ENCODE measurements at regions not wholly inside any gene's neighbourhood (a gene's known extent, or its start where the extent isn't known, plus 50 kb on each side); places are given as distances from the start of the nearest gene placed in this dataset.

DNA sequence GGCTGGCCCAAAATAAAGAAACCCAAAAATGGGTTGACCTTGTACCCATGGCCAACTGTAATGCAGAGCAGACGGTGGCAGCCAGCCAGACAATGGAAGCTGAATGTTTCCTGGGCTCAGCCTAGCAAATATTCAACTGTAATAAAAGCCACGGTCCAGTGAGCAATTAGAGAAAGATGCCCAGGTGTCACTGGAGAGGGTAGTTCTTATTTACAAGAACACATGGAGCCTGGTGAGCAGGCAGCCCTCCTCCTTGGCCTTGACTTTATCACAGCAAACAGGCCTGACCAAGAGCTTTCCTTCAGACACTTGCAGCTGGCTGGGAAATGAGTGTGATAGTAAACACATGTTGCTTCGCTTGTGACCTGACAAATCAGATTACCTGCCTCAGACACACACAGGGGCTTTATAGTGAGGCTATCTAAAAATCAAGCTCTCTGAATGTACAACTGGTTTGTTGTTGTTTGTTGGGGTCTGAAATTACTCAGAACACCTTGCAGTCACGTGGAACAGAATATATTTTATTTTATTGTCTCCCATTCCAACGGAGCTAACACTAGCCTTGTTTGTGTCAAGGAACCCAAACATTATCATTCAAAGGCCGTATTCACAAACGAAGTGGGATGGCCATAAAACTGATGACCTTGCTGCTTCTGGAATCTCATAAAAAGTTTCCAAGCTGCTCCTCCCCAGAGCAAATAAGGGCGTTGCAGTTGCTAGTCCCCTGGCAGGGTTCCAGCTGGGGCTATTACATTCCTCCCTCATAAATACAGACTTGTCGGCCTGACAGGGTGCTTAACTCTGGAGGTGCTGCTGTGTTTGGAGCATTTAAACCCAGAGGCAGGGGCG is 161.1 kb downstream of the BBOX1 start:
- TF ChIP-seq POLR2AphosphoS5 (IDR thresholded peaks at IDR 0.05; ENCODE audit: low read depth, low read length) (no peak), TAF1 (IDR thresholded peaks at IDR 0.05; ENCODE audit: low read depth, low read length) (no peak), POLR2A (IDR thresholded peaks at IDR 0.05; ENCODE audit: low read depth, low read length) (no peak), SPI1 (IDR thresholded peaks at IDR 0.05; ENCODE audit: low read depth, low read length) (no peak), POU2F2 (IDR thresholded peaks at IDR 0.05; ENCODE audit: low read depth, low read length) (no peak), PAX5 (IDR thresholded peaks at IDR 0.05; ENCODE audit: insufficient read depth, low read length, severe bottlenecking) (no peak)
- no peak for FAIRE-seq
- no peak for DNase-seq (ENCODE audit: insufficient read length, low spot score)

DNA sequence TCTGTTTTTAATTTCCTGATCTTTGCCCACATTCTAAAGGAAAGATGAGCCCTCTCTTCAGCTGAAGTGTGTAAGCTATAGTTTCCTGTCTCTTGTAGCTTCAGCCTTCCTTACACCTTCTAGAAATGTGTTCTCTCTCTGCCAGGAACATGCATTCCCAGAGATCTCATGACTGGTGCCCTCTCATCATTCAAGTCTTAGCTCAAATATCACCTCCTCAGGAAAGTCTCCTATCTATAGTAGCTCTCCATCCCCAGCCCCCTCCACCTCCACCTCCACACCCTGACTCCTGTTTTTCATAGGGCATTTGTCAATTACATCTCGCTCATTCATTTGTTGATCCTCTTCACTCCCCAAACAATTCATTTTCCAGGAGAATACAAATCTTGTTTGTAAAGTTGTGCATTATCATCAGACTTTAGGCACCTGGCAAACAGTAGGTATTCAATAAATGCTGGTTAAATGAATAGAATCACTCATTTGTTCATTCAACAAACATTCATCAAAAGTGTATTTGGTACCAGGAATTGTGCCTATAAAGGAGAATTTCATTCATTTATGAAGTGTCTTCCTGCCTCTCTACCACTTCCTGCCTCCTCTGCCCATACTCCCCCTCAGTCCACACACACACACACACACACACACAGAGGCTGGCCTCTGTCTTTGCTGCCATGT is 160.3 kb downstream of the BBOX1 start:
- FAIRE-seq (no peak), DNase-seq (ENCODE audit: insufficient read length, low spot score) (no peak)
- no peak for TF ChIP-seq POLR2A (IDR thresholded peaks at IDR 0.05; ENCODE audit: low read depth, low read length)
- no peak for TF ChIP-seq SPI1 (IDR thresholded peaks at IDR 0.05; ENCODE audit: low read depth, low read length)
- no peak for TF ChIP-seq POU2F2 (IDR thresholded peaks at IDR 0.05; ENCODE audit: low read depth, low read length)
- no peak for TF ChIP-seq TAF1 (IDR thresholded peaks at IDR 0.05; ENCODE audit: low read depth, low read length)
- no peak for TF ChIP-seq POLR2AphosphoS5 (IDR thresholded peaks at IDR 0.05; ENCODE audit: low read depth, low read length)
- no peak for TF ChIP-seq PAX5 (IDR thresholded peaks at IDR 0.05; ENCODE audit: insufficient read depth, low read length, severe bottlenecking)

GRCh38 chr11:27196203-27196897 is 155.7 kb downstream of the BBOX1 start:
- DNase-seq (ENCODE audit: insufficient read length, low spot score) (no peak), FAIRE-seq (no peak)
- no peak for TF ChIP-seq POLR2A (IDR thresholded peaks at IDR 0.05; ENCODE audit: low read depth, low read length)
- TF ChIP-seq POLR2AphosphoS5 (IDR thresholded peaks at IDR 0.05; ENCODE audit: low read depth, low read length): no peak
- TF ChIP-seq SPI1 (IDR thresholded peaks at IDR 0.05; ENCODE audit: low read depth, low read length): no peak
- no peak for TF ChIP-seq TAF1 (IDR thresholded peaks at IDR 0.05; ENCODE audit: low read depth, low read length)
- TF ChIP-seq POU2F2 (IDR thresholded peaks at IDR 0.05; ENCODE audit: low read depth, low read length): no peak
- no peak for TF ChIP-seq PAX5 (IDR thresholded peaks at IDR 0.05; ENCODE audit: insufficient read depth, low read length, severe bottlenecking)

- TF ChIP-seq SPI1 (IDR thresholded peaks at IDR 0.05; ENCODE audit: low read depth, low read length): no peak
- TF ChIP-seq POLR2A (IDR thresholded peaks at IDR 0.05; ENCODE audit: low read depth, low read length): no peak
- no peak for TF ChIP-seq POU2F2 (IDR thresholded peaks at IDR 0.05; ENCODE audit: low read depth, low read length)
- TF ChIP-seq TAF1 (IDR thresholded peaks at IDR 0.05; ENCODE audit: low read depth, low read length): no peak
- DNase-seq (ENCODE audit: insufficient read length, low spot score) (no peak), FAIRE-seq (no peak)
Observed at GRCh38 chr11:27195837-27196202, 155.2 kb downstream of the BBOX1 start.

DNA sequence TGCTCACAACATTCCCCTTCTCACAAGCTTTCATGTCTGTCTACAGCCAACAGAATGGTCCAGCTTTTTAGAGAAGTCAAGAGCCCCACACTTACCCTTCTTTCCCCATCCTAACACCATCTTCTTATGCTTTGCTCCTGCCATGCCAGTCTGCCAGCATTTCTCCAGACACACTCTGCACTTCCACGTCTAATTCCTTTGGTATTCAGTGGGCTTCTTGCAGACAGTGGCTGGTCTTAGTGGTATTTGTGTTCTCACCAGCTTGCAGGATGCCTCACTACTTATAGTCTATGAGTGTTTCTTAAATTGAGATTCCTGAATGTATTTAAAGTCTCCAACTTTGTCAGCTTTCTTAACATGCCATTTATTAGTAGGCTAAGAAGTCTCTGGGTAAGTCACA is 154.4 kb downstream of the BBOX1 start:
- DNase-seq (ENCODE audit: insufficient read length, low spot score): no peak
- TF ChIP-seq POLR2AphosphoS5 (IDR thresholded peaks at IDR 0.05; ENCODE audit: low read depth, low read length) (no peak), POLR2A (IDR thresholded peaks at IDR 0.05; ENCODE audit: low read depth, low read length) (no peak), PAX5 (IDR thresholded peaks at IDR 0.05; ENCODE audit: insufficient read depth, low read length, severe bottlenecking) (no peak), TAF1 (IDR thresholded peaks at IDR 0.05; ENCODE audit: low read depth, low read length) (no peak), SPI1 (IDR thresholded peaks at IDR 0.05; ENCODE audit: low read depth, low read length) (no peak), POU2F2 (IDR thresholded peaks at IDR 0.05; ENCODE audit: low read depth, low read length) (no peak)
- FAIRE-seq: no peak

DNA sequence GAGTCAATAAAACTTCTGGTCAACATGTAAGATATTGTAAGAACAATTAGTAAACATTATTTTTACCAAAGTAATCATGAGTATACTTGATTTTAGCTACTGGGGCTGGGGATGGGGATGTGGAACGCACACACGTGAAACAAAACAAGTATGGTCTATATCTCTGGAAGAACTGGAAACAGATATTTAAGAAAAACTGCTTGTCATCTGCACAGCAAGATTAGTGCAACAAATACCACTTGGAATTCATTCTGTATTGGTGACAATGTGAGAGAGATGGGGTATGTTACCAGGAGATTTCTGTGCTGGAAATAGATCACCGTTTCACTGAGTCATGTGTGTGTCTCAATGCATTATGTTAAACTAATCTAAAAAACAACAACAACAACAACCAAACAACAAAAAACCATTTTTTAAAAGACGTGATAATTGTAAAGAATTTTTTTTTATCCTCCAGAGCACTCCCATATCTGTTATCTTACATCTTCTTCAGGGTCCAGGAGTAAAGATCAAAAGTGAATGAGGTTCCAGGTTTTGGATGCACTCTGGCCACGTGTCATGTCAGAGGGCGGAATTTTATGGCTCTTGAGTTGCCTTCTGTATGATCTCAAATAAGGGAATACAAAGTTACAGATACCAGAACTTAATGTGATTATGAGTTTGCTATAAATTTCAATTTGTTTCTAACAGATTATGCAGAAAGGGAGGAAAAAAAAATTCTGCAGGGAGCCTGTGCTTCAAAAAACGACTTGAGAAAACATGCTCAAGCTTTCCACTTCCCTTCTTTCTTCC is 153.0 kb downstream of the BBOX1 start:
- DNase-seq (ENCODE audit: insufficient read length, low spot score) (no peak), FAIRE-seq (no peak)
- no peak for TF ChIP-seq PAX5 (IDR thresholded peaks at IDR 0.05; ENCODE audit: insufficient read depth, low read length, severe bottlenecking)
- no peak for TF ChIP-seq POLR2A (IDR thresholded peaks at IDR 0.05; ENCODE audit: low read depth, low read length)
- no peak for TF ChIP-seq POLR2AphosphoS5 (IDR thresholded peaks at IDR 0.05; ENCODE audit: low read depth, low read length)
- no peak for TF ChIP-seq POU2F2 (IDR thresholded peaks at IDR 0.05; ENCODE audit: low read depth, low read length)
- TF ChIP-seq SPI1 (IDR thresholded peaks at IDR 0.05; ENCODE audit: low read depth, low read length): no peak
- TF ChIP-seq TAF1 (IDR thresholded peaks at IDR 0.05; ENCODE audit: low read depth, low read length): no peak

DNA sequence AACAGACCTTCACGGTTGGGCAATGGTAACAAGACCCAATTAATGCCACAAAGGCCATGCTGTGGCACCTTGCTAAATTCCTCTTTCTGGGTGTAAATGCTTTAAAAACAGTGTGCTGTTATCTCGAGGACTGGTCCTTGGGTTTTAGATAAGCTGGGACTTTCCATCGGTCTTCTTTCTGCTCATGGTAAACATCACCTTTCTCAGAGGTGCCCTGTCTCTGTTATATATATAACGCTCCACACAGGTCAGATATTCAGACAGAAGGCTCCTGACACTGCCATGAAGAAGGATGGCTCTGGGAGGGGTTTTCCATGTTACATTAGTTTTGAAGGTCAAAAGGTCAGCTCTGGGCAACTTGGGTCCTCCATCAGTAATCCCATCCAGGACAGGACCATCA is 151.6 kb downstream of the BBOX1 start:
- no peak for TF ChIP-seq POLR2AphosphoS5 (IDR thresholded peaks at IDR 0.05; ENCODE audit: low read depth, low read length)
- no peak for TF ChIP-seq POLR2A (IDR thresholded peaks at IDR 0.05; ENCODE audit: low read depth, low read length)
- TF ChIP-seq TAF1 (IDR thresholded peaks at IDR 0.05; ENCODE audit: low read depth, low read length): no peak
- no peak for TF ChIP-seq POU2F2 (IDR thresholded peaks at IDR 0.05; ENCODE audit: low read depth, low read length)
- no peak for TF ChIP-seq PAX5 (IDR thresholded peaks at IDR 0.05; ENCODE audit: insufficient read depth, low read length, severe bottlenecking)
- TF ChIP-seq SPI1 (IDR thresholded peaks at IDR 0.05; ENCODE audit: low read depth, low read length): no peak
- no peak for DNase-seq (ENCODE audit: insufficient read length, low spot score)
- no peak for FAIRE-seq

DNA sequence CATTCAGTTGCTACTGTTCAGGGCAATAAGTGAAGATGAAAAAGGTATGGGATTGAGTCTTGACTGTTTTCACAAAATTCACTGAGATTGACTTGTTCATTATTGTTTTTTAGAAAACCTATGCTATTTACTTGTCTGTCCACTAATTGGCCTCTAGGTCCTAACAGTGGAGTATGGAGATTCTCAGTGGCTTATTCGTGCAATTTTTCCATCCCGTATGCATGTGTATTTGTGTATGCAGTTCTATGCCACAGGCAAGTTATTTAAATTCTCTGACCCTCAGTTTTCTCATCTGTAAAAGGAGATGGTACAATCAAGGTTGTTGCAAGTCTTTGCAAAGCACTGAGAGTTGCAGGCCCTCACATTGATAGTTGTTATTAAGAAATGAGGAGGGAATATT is 151.0 kb downstream of the BBOX1 start:
- no peak for FAIRE-seq
- no peak for DNase-seq (ENCODE audit: insufficient read length, low spot score)
- no peak for TF ChIP-seq POU2F2 (IDR thresholded peaks at IDR 0.05; ENCODE audit: low read depth, low read length)
- TF ChIP-seq SPI1 (IDR thresholded peaks at IDR 0.05; ENCODE audit: low read depth, low read length): no peak
- TF ChIP-seq POLR2A (IDR thresholded peaks at IDR 0.05; ENCODE audit: low read depth, low read length): no peak
- TF ChIP-seq PAX5 (IDR thresholded peaks at IDR 0.05; ENCODE audit: insufficient read depth, low read length, severe bottlenecking): no peak
- TF ChIP-seq TAF1 (IDR thresholded peaks at IDR 0.05; ENCODE audit: low read depth, low read length): no peak
- no peak for TF ChIP-seq POLR2AphosphoS5 (IDR thresholded peaks at IDR 0.05; ENCODE audit: low read depth, low read length)

All from GM12891 (cell line).